Fibroblast of upper back skin (primary cell): ENCODE measurements at regions not wholly inside any gene's neighbourhood (a gene's known extent, or its start where the extent isn't known, plus 50 kb on each side); places are given as distances from the start of the nearest gene placed in this dataset.

Experiments used
- DNase-seq: peaks from one replicate; pipeline ENCODE4 v3.0.0-alpha.2; 2013

DNA sequence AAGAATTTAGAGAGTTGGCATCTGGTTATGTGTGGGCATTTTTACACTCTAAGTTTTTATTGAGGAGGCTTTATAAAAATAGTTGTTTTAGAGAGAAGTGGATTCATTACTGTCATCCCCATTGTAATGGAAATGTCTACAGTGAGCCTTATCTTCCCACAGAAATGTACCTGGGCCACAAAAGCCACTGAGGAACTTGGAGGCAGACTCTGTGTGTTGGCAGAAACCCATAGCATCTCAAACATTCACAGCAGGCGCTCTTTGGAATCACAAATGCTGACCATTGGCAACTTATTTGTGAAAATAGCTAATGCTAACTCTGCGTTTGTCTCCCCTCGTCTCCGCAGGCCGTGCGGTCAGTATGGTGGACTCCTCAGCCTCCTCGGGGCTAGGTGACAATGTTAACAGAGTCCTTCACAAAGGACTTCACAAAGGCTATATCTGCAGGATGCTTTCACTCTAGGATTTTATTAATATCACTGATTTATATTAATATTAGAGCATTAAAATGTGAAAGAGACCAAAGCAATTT is 689.1 kb upstream of the POU3F3 start:
- no peak for DNase-seq

DNA sequence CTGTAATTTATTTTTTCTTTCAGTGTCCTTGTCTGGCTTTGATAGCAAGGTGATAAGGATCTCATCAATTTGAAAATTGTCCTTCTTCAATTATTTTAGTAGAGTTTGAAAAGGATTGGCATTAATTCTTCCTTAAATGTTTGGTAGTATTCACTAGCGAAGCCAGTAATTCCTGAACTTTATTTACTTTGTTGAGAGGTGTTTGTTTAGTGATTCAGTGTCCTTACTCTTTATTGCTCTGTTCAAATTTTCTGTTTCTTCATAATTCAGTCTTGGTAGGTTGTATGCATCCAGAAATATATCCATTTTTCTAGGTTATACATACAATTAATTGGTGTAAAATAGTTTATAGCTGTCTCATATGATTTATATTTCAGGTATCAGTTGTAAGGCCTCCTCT is 676.7 kb upstream of the POU3F3 start:
- DNase-seq: no peak

DNA sequence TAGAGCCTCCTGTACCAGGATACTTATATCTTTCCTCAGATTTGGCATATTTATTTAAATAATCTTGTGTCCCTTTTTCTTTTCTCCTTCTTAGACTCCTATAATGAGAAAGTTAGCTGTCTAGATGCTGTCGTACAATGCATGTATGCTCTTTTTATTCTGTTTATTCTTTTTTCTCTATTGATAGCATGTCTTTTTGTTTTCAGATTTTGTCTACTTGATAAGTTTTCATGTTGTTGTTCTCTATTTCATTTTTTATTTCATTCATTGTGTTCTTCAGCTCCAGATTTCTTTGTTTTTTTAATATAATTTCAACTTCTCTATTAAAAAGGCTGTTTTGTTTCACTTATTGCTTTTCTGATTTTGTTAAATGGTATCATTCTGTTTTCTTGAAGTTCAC is 674.3 kb upstream of the POU3F3 start:
- no peak for DNase-seq

DNA sequence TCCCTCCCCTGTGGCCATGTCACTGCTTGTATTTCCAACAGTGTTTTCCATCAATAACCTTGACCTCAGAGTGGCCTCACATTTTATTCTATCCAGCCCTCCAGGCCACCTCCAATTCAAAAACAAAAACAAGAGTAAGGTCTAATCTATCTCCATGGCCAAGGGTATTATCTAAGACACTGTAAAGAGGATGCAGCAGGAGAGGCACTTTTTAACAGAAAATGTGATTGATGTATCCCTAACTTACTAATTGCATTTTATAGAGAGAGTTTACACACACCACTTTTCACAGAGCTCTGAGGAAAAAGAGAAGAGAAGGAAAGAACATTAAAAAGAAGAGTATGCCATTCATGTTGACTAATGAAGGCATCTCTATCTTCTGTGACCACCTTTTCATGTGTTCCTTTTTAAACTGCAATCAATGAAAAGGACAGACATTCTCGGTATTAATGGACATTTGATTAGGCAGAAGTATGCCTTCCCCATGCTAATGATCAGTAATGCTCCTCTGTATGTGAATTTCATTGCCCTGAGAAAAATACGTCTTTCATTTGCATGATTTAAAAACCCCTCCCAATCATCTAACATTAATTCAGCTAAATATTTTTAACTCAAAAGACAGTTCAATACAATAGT is 653.3 kb upstream of the POU3F3 start:
- DNase-seq: no peak

DNA sequence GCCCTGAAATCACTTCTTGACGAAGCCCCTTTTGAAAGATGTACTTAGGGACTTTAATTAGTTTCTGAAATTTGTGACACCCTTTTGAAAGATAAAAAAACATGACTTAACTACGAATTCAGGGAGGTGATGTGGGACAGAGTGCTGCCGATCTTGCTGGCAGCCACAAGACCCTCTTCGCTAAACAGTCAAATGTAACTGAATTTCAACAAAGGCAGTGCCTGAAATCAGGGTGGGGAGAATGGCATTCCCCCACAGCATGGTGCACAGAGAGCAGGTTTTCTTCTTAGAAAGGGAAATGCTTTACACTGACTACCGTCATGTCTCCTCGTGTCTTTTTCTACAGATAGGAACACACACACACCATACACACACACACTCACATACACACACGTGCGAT is 640.2 kb upstream of the POU3F3 start:
- no peak for DNase-seq

DNA sequence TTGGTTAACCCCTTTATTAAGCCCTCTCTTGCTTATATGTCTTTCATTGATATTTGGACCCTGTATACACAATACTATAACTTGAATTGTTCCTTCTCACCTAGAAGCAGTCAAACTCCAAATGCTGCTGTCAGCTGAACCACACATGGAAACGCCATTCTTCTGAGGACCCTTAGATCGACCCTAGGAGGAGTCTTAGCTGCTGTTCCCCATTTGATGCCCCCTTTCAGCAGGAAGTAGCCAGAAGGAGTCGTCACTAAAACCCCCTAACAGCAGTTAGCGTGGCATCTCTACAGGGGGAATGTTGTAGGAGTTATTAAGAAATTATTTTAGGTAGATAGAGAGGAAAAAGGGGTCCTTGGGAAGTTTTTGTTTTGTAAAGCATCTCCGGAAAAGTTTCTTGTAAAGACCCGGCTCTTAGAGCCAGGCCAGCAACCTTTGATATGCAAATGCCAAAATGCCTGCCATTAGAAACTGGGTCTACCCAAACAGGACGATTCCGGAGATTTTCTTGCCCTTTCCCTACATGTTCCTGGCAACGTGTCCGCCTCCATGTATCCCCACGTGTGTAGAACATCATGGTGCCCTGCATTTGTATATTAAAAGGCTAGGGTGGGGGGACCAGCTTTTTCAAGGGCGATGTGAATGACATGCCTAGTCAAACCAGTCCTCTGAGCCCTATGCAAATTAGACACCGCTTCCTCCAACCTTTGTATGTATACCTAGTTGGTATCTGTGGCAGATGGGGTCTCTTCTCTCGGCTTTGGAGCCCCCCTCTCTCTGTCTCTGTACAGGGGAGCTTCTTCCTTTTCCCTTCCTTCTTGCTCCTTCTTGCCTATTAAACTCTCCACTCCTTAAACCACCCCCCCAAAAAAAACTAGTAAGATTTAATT is 638.4 kb upstream of the POU3F3 start:
- no peak for DNase-seq

DNA sequence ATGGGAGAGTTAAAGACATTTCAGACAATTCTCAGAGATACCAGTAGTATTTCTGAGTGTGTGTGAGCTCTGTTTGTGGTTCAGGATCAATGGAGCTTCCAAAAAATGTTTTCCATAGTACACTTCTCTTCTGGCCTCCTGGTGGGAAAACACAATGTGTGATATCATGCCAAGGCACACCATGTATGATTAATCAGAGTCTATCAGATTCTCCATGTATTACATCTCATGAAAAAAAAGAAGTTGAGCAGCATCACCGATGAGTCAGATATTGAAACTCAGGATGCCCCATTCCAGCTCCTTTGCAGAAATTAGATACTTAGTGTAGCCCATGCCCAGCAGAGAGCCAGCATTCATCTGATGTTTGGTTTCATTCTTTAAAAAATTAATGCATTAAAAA is 620.3 kb upstream of the POU3F3 start:
- DNase-seq: no peak

DNA sequence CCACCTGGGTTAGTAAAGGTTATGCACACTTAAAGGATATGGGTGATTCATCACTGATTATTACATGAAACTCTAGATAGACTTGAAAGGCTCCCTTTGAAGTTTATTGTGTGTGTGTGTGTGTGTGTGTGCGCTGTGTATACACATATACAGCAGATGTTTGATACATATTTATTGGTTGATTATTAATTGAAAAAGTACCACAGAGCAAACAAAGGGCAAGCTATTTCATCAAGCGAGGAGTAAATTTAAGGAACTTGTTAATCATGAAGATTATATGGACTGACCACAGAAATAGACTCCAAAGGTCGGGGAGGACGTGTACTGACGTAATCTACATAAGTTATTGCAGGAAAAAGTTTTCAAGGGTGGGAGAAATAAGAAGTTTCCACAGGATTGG is 617.4 kb upstream of the POU3F3 start:
- DNase-seq: no peak

DNA sequence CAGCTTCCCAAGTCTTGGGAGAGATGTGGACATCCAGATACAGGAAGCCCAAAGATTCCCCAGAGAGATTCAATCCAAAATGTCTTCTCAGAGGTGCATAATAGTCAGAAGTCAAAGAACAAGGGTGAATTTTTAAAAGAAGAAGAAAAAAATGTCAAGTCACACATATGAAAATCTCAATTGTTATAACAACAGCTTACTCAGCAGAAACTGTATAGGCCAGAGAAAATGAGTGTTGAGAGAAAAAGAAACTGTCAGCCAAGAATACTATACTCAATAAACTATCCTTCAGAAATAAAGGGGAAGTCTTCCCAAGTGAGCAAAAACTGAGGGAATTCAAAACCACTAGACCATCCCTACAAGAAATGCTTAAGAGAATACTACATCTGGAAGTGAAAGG is 612.9 kb upstream of the POU3F3 start:
- DNase-seq: no peak

DNA sequence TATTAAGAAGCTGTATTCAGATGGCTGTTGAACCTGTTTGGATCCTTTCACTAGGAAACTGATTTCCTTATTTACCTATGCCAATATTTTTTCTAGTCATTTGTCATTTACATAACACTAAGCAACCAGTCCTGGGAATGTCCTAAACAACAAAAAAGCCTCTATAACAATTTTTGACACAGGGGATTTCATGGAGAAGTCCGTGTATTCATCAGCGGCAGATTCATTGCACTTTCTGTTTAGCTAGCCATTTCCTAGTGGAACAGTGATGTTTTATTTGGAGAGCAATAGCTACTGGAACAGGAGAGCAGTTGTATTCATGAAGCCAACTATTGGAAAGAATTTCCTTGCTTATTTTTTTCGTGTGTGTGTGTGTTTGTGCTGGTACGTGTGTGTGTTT is 604.3 kb upstream of the POU3F3 start:
- DNase-seq: no peak

DNA sequence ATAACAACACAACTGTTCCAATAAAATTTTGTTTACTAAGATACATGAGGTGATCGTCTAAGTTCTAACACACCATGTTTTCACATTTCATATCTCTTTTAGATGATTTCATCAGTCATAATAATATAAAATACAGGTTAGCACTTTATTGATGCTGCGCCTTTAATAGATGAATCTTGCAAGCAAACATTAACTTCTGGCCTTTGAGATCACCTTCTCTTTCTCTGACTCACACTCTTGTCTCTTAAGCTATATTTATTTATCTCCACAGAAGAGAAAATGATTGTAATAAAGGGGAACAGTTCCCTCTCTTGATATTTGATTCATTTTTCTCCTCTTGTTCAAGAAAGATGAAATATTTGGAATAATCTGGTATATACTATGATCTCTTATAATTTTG is 603.3 kb upstream of the POU3F3 start:
- no peak for DNase-seq

DNA sequence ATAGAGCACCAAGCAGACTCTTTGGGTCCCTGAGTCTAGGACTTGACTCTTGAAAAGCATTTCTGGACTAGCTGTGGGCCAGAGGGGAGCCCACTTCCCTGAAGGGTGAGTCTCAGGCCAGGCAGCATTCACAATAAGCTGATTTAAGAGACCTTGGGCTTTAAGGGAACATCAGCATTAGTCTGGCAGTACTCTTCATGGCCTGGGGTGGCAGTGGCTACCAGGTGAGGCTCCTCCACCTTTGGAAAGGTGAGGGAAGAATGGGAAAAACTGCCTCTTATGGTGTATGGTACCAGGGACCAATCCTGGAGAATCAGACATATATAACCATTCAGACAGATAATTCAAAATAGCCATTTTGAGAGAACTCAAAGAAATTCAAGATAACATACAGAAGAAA is 599.9 kb upstream of the POU3F3 start:
- DNase-seq: no peak

DNA sequence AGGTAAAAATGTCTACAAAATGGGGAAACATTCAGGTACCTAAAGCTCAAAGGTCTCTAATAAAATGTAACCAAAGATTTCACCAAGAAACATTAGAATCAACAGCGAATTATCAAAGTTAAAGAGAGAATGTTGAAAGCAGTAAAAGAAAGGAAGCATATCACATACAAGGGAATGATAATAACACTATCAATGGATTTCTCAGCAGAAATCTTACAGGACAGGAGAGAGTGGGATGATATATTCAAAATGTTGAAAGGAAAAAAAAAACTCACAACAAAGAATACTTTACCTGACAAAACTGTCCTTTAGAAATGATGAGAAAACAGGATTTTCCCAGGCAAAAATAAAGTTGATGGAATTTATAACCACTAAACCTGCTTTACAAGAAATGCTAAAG is 591.2 kb upstream of the POU3F3 start:
- no peak for DNase-seq

DNA sequence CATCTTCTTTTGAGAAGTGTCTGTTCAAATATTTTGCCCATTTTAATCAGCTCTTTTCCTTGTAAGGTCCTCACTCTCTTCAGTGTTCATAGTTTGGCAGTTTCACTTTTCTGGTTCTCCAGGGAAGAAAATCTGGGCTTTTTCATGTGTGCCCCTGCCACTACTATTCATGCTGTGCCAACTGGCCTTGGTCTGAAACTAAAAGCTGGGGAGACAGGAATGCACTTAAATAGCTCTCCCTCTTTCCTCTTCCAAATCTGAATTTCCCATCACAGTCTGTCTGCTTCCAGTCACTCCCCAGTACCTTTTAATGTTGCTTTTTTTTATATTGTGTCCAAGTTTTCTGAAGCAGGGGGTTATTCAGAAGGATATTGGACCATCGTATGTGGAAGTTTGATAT is 574.3 kb upstream of the POU3F3 start:
- no peak for DNase-seq

DNA sequence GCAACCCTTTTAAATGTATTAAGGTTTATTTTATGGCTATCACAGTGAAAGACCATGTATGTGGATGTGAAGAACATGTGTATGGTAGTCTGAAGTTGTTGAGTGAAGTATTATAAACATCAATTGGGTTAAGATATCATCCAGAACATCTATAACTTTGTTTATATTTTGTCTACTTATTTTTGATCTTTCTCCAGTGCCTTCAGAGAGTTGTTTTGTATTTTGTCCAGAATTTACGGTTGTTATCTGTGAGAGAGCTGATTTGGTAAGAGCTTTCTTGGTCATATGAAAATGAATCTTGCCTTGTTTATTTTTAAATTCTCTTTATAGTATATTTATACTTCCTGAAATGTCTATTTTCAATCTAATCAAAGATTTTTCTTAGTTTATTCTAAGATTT is 573.7 kb upstream of the POU3F3 start:
- DNase-seq: no peak

DNA sequence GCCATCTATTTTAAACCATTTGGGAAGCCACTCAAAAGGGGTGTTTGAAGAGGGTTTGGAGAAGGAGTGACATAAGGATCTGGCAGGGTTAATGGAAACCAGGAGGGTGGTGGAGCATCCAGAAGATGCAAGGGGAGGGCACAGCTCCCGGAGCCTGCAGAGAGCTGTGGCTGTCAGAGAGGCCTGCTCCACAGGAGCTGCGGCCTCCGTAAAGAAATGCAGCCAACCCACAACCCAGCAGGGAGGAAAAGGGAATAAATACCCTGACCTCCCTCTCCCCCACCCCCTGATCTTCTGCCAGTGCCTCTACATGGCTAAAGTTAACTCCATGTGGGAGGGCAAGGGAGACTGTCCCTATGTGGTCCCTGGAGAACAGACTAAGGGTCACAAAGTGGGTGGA is 567.1 kb upstream of the POU3F3 start:
- DNase-seq: no peak

DNA sequence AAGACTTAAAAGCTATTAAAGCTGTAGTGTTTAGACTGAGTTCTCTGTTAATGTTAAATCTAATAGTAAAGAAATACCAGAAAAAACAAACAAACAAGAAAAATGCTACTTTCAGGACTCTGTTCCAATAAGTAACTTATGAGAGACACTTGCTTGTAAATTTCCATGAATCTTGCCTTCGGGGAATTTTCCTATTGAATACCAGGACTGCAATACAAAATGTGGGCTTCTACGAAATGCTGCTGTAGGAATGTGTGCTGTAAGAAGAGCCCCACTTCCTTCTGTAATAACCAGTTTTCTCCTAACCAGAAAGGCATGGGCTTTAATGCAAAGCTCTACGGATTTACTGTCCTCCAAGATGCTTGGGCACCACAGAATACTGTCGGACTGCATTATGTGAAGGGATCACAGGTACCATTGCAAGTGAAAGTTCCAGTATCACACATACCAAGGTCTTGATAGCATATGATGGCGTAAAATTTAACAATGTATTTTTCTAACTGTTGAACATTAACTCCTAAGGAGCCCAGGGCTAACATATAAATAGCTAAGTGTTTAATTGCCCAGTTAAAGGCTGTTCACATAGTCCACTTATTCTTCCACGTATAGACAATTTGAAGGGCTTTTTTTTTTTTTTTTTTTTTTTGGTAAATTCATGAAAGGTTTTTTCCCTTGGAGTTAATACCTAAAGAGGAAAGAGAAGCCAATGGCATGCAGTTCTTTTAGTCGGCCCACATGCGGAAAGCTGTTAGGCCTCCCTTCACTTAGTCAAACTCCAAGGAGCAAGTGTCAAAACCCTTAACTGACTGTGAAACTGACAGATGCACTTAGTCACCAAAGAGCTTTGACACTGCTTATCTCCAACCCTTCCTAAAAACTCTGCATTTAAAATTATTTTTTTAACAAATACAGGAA is 564.0 kb upstream of the POU3F3 start:
- DNase-seq: no peak

DNA sequence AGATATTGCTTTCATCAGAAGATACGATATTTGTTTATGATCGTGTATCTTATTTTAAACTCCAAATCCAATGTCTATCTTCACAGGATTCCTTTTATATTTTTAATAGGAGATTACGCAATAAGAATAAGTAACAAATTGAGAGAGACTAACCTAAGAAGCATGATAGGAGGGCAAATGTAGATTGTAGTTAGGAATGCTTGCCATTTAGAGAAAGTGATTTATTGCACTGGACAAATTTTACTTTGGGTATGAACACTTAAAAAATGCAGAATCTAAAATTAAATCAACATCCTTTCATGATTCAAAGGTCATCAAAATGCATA is 563.4 kb upstream of the POU3F3 start:
- no peak for DNase-seq

DNA sequence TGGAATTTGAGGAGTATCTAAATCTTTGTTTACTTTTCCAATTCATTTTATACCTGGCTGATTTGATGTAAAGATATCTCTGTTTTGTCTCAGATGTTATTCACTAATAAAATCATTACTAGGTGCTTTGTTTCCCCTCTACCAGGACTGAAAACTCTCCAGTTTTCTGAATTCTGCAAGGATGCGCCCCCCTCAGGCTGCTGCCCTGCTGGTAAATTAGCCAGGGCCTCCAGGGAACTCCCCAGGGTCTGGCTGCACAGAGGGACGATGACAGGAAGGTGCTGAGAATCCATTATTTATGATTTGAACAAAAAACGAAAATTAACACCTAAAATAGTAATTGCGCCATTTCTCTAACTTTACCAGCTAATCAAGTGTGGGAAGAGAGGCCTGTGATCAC is 541.2 kb upstream of the POU3F3 start:
- no peak for DNase-seq

DNA sequence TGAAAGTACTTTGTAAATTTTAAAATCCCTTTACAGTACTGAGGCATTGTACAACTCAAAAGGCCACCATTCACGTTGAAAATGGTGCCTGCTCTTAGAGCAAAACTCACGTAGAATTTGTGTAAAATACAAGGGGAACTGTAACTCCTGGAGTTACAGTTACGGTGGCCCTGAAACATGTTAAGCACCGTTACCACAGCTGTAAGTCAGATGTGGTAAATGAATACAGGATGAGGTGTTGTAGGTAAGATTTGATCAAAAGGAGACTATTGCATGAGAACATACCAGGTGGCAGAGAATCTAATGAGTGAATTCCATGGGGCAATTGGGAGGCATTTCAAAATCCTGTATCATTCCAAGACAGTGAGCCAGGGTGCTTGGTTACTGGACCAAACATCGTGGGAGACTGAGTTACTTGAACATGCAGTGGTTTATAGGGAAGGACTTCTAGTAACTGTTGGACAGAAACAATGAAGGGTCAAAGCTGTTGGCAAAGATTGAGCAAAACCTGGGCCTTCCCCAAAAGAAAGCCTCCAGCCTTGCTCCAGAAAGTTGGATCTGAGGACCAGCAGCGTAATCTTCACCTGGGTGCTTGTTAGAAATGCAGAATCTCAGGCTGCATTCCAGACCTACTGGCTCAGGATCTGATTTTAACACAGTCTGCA is 535.8 kb upstream of the POU3F3 start:
- DNase-seq: no peak

DNA sequence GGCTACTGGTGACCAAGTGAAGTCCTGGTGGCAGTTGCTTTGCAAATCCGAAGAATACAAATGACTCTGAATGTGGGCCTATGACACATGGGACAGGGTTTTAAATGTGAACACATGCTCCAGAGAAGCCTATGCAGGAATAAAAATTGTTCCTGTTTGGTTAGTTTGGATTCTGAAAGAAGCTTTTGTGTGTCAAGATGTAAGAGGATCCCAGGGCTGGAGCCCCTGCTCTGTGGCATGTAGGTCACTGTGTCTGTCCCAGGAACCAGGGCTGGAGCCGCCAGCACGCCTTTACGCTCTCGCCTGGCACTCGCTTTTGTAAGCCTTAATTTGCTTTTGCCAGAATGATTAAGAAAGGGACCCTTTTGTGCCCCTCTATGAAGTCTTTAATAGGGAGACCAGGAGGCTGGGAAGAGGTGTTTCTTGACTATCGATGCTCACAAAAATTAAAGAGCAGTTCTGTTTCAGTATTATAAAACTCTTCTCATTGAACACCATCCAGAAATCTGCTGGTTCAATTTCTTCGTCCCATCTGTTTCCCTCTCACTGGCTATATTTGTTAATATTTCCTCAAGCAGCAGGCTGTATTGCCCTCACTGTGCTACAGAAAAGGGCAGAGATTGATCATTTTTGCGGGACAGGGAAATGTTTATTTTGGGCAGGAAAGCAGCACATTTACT is 532.7 kb upstream of the POU3F3 start:
- DNase-seq: no peak

DNA sequence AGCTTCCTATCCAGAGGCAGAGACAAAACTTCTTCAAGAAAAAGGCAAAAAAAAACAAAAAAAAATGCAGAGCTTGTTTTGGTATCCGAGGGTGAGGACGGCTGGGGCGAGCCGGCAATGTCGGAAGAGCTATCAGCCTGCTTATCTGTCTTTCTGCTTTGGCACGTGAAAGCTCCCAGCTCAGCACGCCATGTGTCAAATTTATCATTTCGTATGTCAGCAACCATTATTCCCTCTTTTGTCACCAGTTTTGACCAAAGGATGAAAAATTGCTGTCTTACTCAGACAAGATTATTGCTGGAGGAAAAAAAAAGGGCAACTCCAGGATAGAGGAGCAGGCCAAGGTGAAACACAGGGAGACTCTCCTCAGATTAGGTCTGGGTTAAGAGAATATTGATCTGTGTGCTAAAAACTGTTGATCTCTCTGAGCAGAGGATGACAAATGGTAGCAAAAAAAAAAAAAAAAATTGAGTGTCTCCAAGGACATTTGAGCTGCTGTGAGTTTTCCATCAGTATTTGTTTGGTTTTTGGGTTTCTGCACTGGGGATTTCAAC is 532.0 kb upstream of the POU3F3 start:
- no peak for DNase-seq
